ENCODE measurements at regions not wholly inside any gene's neighbourhood (a gene's known extent, or its start where the extent isn't known, plus 50 kb on each side); places are given as distances from the start of the nearest gene placed in this dataset.

DNA sequence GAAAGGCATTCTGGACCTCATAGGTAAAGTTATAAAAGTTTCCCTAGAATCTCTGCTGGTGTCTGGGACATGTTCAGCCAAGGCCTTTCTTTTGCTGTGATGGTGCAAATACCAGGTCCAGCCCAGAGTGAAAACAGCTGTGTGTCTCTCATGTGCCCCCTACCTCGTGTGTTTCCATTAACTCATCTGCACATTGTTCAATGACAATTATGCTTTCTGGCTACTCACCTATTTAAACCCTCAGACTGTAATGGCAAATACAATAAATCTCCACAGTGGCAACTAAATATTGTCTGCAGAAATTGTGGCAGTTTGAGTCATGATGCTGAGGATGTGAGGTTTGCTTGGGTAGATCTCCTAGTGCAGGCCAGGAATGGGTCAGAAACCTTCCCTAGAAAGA lies 53.1 kb upstream of the GALNT15 start:
- Histone ChIP-seq H3K79me2 (no peaks in the 10 kb centered on the region), H3K27ac (no peak overlapping the region), H3K4me2 (ENCODE audit: low read length) (no peak overlapping the region), H3K9ac (no peak overlapping the region), H3K4me3 (ENCODE audit: low read depth, low read length) (no peak overlapping the region), H3K9me3 (ENCODE audit: control insufficient read depth, low read length) (no peaks in the 10 kb centered on the region), H3K36me3 (ENCODE audit: control insufficient read depth, insufficient read depth, low read length) (no peaks in the 10 kb centered on the region), H3K27me3 (ENCODE audit: control insufficient read depth, insufficient read depth, low read length) (no peaks in the 10 kb centered on the region), H3K4me1 (no peaks in the 10 kb centered on the region), H2AFZ (no peak overlapping the region)
- TF ChIP-seq CTCF (IDR thresholded peaks at IDR 0.05) = no peak

- no peak overlapping the region for H3K4me2 ChIP-seq (ENCODE audit: low read length)
- H3K4me1 ChIP-seq = no peaks in the 10 kb centered on the region
- no peak overlapping the region for H3K27ac ChIP-seq
- no peaks in the 10 kb centered on the region for H3K36me3 ChIP-seq (ENCODE audit: control insufficient read depth, insufficient read depth, low read length)
- no peak for TF ChIP-seq CTCF (IDR thresholded peaks at IDR 0.05)
- no peaks in the 10 kb centered on the region for H3K79me2 ChIP-seq
- H3K9me3 ChIP-seq (ENCODE audit: control insufficient read depth, low read length) = no peaks in the 10 kb centered on the region
- no peak overlapping the region for H2AFZ ChIP-seq
- H3K9ac ChIP-seq = no peak overlapping the region
- no peaks in the 10 kb centered on the region for H3K27me3 ChIP-seq (ENCODE audit: control insufficient read depth, insufficient read depth, low read length)
- H3K4me3 ChIP-seq (ENCODE audit: low read depth, low read length) = no peak overlapping the region
Observed at GRCh38 chr3:16122155-16122554, 52.3 kb upstream of the GALNT15 start.

- no peak overlapping the region for H3K4me3 ChIP-seq (ENCODE audit: low read depth, low read length)
- H3K27ac ChIP-seq = no peak overlapping the region
- H3K79me2 ChIP-seq = no peaks in the 10 kb centered on the region
- H3K27me3 ChIP-seq (ENCODE audit: control insufficient read depth, insufficient read depth, low read length) = no peaks in the 10 kb centered on the region
- no peak for TF ChIP-seq CTCF (IDR thresholded peaks at IDR 0.05)
- no peaks in the 10 kb centered on the region for H3K36me3 ChIP-seq (ENCODE audit: control insufficient read depth, insufficient read depth, low read length)
- H3K9ac ChIP-seq = no peak overlapping the region
- H3K4me1 ChIP-seq = no peaks in the 10 kb centered on the region
- no peak overlapping the region for H3K4me2 ChIP-seq (ENCODE audit: low read length)
- H2AFZ ChIP-seq = no peak overlapping the region
- H3K9me3 ChIP-seq (ENCODE audit: control insufficient read depth, low read length) = no peaks in the 10 kb centered on the region
Observed at GRCh38 chr3:16122661-16123060, 51.8 kb upstream of the GALNT15 start.

- H2AFZ ChIP-seq = no peak overlapping the region
- no peak overlapping the region for H3K4me2 ChIP-seq (ENCODE audit: low read length)
- no peak overlapping the region for H3K4me3 ChIP-seq (ENCODE audit: low read depth, low read length)
- no peaks in the 10 kb centered on the region for H3K4me1 ChIP-seq
- no peak overlapping the region for H3K27ac ChIP-seq
- H3K79me2 ChIP-seq = no peaks in the 10 kb centered on the region
- TF ChIP-seq CTCF (IDR thresholded peaks at IDR 0.05) = no peak
- H3K27me3 ChIP-seq (ENCODE audit: control insufficient read depth, insufficient read depth, low read length) = no peaks in the 10 kb centered on the region
- H3K9ac ChIP-seq = no peak overlapping the region
- H3K9me3 ChIP-seq (ENCODE audit: control insufficient read depth, low read length) = no peaks in the 10 kb centered on the region
- no peaks in the 10 kb centered on the region for H3K36me3 ChIP-seq (ENCODE audit: control insufficient read depth, insufficient read depth, low read length)
Observed at GRCh38 chr3:16124636-16125035, 49.8 kb upstream of the GALNT15 start.

All from parathyroid adenoma (tissue), 2 donors.